ENCODE measurements at regions not wholly inside any gene's neighbourhood (a gene's known extent, or its start where the extent isn't known, plus 50 kb on each side); places are given as distances from the start of the nearest gene placed in this dataset.

DNA sequence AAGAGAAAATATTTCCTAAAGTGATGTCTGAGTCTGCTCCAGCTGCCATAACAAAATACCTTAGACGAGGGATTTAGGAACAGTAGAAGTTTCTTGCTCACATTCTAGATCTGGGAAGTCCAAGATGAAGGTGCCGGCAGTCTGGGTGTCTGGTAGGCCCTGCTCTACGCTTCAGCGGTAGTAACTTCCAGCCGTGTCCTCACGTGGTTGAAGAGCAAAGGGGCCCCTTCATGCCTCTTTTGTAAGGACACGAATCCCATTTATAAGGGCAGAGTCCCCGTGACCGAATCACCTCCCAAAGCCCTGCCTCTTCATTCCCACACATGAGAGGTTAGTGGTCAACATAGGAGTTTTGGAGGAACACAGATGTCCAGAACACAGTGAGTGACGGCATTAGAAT, 52.2 kb upstream of the INPP5A start:
- no peaks in the 10 kb centered on the region for H3K79me2 ChIP-seq (ENCODE audit: low read depth)
- peaks cover 5% of the 10 kb centered on the region for H3K27me3 Mint-ChIP-seq (ENCODE audit: insufficient read depth, low read depth)
- H3K36me3 Mint-ChIP-seq: no peaks in the 10 kb centered on the region
- H2AFZ ChIP-seq (replicated peaks): no peak overlapping the region
- peaks cover 15% of the 10 kb centered on the region for H3K4me1 Mint-ChIP-seq
- no peak for TF ChIP-seq EZH2phosphoT487 (IDR thresholded peaks at IDR 0.05)
- TF ChIP-seq, protein P1, sequence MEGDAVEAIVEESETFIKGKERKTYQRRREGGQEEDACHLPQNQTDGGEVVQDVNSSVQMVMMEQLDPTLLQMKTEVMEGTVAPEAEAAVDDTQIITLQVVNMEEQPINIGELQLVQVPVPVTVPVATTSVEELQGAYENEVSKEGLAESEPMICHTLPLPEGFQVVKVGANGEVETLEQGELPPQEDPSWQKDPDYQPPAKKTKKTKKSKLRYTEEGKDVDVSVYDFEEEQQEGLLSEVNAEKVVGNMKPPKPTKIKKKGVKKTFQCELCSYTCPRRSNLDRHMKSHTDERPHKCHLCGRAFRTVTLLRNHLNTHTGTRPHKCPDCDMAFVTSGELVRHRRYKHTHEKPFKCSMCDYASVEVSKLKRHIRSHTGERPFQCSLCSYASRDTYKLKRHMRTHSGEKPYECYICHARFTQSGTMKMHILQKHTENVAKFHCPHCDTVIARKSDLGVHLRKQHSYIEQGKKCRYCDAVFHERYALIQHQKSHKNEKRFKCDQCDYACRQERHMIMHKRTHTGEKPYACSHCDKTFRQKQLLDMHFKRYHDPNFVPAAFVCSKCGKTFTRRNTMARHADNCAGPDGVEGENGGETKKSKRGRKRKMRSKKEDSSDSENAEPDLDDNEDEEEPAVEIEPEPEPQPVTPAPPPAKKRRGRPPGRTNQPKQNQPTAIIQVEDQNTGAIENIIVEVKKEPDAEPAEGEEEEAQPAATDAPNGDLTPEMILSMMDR (IDR thresholded peaks at IDR 0.05): no peak
- no peak for TF ChIP-seq EZH2 (IDR thresholded peaks at IDR 0.05)
- no peak overlapping the region for H3K27ac Mint-ChIP-seq
- no peak overlapping the region for H3K27ac ChIP-seq
- H3K4me3 Mint-ChIP-seq: no peak overlapping the region
- no peak overlapping the region for H3K4me2 ChIP-seq
- no peak overlapping the region for H3K9ac ChIP-seq
- peaks cover 10% of the 10 kb centered on the region for H3K9me3 Mint-ChIP-seq
- no peaks in the 10 kb centered on the region for H3K36me3 ChIP-seq
- H3K27me3 ChIP-seq: peaks cover 10% of the 10 kb centered on the region
- no peaks in the 10 kb centered on the region for H4K20me1 ChIP-seq (ENCODE audit: low read depth)
- H3K9me3 ChIP-seq (ENCODE audit: low read depth): no peaks in the 10 kb centered on the region
- H3K4me1 ChIP-seq: no peaks in the 10 kb centered on the region
- DNase-seq (ENCODE audit: low spot score): no peak
- H3K4me3 ChIP-seq: no peak overlapping the region
- H3F3A ChIP-seq (ENCODE audit: low read depth): no peaks in the 10 kb centered on the region

DNA sequence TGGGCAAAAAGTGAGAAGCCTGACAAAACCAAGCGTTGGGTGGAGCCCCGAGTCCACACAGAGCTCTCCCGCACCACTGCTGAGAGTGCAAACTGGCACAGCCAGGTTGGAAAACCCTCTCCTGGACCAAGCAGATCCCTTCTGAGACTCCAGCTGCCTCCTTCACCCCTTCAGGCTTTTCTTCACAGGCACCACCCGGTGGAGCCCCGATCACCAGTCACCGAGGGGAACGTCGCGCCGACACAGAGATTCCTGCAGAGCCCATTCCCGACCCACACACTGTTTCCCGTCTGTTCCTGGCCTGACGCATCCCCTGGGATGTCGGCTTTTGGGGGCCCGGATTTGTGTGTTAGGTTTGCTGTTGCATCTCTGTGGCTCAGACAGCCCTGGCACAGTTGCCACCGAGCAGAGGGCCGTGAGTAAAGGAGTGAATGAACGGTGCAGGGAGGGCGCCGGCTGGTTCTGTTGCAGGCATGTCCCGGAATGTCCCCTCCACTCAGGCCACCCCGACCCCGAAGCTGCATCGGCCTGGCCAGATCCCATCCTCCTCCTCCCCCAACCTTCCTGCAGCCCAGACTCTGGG, 51.0 kb upstream of the INPP5A start:
- H4K20me1 ChIP-seq (ENCODE audit: low read depth): no peaks in the 10 kb centered on the region
- H3K4me2 ChIP-seq: no peak overlapping the region
- no peak overlapping the region for H2AFZ ChIP-seq (replicated peaks)
- no peaks in the 10 kb centered on the region for H3K4me1 ChIP-seq
- H3K79me2 ChIP-seq (ENCODE audit: low read depth): no peaks in the 10 kb centered on the region
- peaks cover 11% of the 10 kb centered on the region for H3K9me3 Mint-ChIP-seq
- no peak overlapping the region for H3K27ac ChIP-seq
- TF ChIP-seq, protein P1 (IDR thresholded peaks at IDR 0.05): no peak
- TF ChIP-seq EZH2phosphoT487 (IDR thresholded peaks at IDR 0.05) (no peak), EZH2 (IDR thresholded peaks at IDR 0.05) (no peak)
- no peak for DNase-seq (ENCODE audit: low spot score)
- H3K4me3 Mint-ChIP-seq: no peak overlapping the region
- no peak overlapping the region for H3K9ac ChIP-seq
- H3K27me3 Mint-ChIP-seq (ENCODE audit: insufficient read depth, low read depth): peaks cover 5% of the 10 kb centered on the region
- H3K4me3 ChIP-seq: no peak overlapping the region
- H3F3A ChIP-seq (ENCODE audit: low read depth): no peaks in the 10 kb centered on the region
- no peaks in the 10 kb centered on the region for H3K36me3 ChIP-seq
- no peaks in the 10 kb centered on the region for H3K9me3 ChIP-seq (ENCODE audit: low read depth)
- no peaks in the 10 kb centered on the region for H3K36me3 Mint-ChIP-seq
- H3K4me1 Mint-ChIP-seq: peaks cover 9% of the 10 kb centered on the region
- H3K27ac Mint-ChIP-seq: no peak overlapping the region
- H3K27me3 ChIP-seq: peaks cover 4% of the 10 kb centered on the region

DNA sequence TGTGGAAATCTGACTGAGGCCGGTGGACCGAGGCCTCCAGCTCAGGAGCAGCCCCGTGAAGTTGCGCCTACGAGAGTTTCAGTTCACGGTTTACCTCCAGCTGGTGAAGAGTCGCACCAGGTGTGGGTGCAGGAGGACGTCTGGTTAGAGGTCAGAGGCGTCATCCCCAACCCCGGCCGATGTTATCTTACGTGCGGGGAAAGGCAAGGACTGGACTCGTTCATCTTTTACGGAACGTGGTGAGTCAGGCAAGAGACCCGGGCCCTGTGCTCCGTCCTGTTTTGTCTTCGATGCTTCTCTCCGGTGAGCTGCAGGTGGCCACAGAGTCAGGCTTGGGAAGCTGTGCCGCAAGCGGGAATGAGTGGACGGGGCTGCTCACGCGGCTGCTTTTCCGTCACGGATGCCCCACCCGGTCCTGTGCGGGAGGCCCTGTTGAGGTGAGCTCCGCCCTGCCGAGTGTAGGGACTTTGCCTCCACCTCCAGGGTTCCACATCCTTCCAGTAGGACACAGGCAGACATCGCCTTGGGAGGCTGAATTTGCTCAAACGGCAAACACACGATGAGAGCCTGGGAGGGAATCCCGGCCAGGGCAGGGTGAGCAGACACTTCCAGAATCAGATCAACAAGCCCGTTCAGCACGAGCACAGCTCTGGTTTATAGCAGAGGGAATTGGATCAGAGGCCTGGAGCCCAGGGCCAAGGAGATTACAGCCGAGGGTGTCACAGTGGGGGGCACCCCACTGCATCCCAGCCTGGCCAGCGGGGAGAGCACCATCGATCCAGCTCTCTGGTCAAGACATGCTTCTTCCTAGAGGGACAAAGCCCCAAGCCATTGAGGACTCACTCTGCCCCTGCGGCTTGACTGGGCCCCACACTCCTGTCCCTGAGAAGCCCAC, 50.1 kb upstream of the INPP5A start:
- Mint-ChIP-seq H3K9me3 (peaks cover 7% of the 10 kb centered on the region), H3K36me3 (no peaks in the 10 kb centered on the region), H3K27ac (no peak overlapping the region), H3K4me1 (peaks cover 6% of the 10 kb centered on the region), H3K4me3 (no peak overlapping the region), H3K27me3 (ENCODE audit: insufficient read depth, low read depth) (peaks cover 8% of the 10 kb centered on the region)
- Histone ChIP-seq H3K4me2 (no peak overlapping the region), H3K27me3 (no peaks in the 10 kb centered on the region), H3K4me1 (no peaks in the 10 kb centered on the region), H2AFZ (replicated peaks) (no peak overlapping the region), H3K4me3 (no peak overlapping the region), H3K9me3 (ENCODE audit: low read depth) (no peaks in the 10 kb centered on the region), H3K27ac (no peak overlapping the region), H3K9ac (no peak overlapping the region), H4K20me1 (ENCODE audit: low read depth) (no peaks in the 10 kb centered on the region), H3K79me2 (ENCODE audit: low read depth) (no peaks in the 10 kb centered on the region), H3F3A (ENCODE audit: low read depth) (no peaks in the 10 kb centered on the region), H3K36me3 (no peaks in the 10 kb centered on the region)
- no peak for DNase-seq (ENCODE audit: low spot score)
- no peak for TF ChIP-seq EZH2 (IDR thresholded peaks at IDR 0.05)
- TF ChIP-seq EZH2phosphoT487 (IDR thresholded peaks at IDR 0.05): no peak
- TF ChIP-seq, protein P1 (IDR thresholded peaks at IDR 0.05): no peak
